Dedifferentiated amniotic fluid mesenchymal stem cell (primary cell): ENCODE measurements at regions not wholly inside any gene's neighbourhood (a gene's known extent, or its start where the extent isn't known, plus 50 kb on each side); places are given as distances from the start of the nearest gene placed in this dataset.

Source experiments
- DNase-seq: peaks from one replicate; pipeline ENCODE4 v3.0.0-alpha.2; 2016; ENCODE audit errors: extremely low spot score

DNA sequence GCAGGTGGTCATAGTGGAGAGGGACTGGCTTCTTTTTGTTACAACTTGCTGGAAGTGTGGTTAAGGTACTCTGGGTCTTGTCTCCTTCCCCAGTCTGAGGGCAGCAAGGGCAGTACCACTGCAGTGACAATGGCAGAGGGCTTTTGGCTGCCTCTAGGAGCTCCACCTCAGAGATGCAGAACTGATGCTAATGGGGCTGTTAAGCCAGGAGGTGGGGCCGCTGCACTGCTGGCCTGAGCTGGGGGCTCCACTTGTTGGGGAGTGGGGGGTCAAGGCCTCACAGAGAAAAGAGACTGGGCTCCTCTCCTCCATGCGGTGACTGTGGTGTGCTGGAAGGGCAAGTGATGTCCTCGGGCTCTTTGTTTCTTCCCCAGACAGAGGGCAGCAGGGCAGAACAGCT lies 135.7 kb downstream of the DSEL start:
- no peak for DNase-seq

DNA sequence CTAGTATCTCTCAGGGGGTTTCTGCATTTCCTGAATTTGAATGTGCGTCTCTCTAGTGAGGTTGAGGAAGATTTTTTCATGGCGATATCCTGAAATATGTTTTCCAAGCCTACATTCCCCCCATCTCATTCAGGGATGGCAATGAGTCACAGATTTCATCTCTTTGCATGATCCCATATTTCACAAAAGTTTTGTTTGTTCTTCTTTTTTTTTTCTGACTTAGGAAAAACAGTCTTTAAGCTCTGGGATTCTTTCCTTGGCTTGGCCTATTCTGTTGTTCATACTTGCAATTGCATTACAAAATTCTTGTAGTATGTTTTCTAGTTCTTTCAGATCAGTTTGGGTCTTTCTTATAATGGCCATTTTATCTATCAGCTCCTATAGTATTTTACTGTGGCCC lies 136.5 kb downstream of the DSEL start:
- DNase-seq = peak; percentile 38

DNA sequence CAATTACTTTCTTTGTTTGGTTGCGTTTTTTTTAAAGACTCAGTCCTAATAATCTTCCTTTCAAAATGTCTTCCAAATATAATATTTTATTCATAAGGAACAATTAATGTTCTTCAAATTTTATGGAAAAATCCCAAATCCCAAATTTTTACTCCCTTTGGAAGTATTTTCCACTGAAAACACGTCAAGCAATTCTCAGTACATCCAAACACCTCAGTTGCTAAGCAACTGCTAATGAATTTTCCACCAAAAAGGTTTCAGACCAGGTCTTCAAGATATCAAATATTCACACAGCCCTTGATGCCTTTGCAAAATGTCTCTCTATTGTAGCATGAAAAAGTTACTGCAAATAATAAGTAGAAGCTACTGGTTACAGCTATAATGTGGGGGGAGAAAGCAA lies 140.1 kb downstream of the DSEL start:
- DNase-seq = no peak

DNA sequence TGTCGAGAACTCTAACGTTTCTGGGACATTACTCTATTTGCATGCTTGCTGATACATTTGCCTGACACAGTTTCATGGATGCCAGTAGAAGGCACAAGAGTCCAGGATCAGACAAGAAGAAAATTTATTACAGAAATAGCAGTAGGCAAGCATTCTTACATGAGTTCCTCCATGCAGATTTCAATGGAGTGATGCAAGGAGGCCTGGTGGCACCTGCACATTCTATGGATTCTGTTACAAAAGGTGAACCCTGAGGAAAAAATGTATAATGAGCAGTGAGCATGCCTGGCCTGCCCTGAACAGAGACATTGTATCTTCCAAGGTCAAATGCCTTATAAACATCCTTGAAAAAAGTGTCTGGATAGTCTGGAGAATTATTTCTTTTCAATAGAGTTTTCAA lies 142.9 kb downstream of the DSEL start:
- DNase-seq = no peak

DNA sequence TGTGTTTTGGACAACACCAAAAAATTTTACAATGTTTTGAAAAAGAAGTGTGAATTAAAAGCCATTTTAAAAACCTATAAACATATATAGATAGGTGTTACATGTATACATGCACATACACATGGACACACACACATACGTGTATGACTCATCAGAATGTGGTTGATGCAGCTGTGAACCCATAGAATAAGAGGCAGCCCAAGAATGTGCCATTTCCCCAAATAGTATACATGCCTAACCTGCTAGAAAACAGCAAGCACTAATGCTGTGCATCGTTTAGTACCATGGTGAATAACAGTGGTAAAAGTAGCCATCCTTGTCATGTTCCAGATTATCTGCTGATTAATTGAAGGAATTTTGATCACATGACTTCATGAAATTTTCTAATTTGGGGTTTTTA lies 149.0 kb downstream of the DSEL start:
- DNase-seq = no peak

DNA sequence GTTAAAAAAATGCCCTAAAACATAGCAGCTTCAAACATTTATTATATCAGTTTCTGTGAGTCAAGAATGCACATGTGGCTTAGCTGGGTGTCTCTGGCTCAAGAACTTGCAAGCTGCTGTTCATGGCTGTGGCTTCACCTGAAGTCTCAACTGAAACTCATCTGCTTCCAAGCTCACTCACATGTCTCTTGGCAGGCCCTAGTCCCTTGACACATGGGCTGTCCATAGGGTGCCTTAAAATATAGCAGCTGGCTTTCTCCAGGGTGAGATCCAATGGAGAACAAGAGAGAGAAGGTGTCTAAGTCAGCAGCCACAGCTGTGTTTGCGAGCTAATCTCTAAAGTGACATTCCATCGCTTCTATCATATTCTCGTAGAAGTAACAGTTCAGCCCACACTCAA lies 152.8 kb downstream of the DSEL start:
- DNase-seq = no peak

DNA sequence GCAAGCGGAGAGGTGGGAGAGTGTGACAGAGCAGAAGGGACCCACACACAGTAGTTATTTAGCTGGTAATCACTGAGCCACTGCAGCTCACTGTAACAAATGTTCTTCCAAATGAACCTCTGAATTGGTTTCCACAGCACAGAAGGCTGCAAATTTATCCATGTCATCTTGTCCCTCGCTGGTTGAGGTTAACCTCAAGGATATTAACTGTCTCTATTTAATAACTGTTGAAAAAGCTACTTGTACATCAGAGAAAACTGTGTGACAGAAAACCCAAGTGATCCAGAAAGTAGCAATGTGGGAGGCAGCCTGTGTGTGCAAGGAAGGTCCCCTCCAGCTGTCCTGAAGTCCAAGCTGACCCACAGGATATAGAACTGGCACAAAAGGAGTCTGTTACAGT lies 153.6 kb downstream of the DSEL start:
- DNase-seq = no peak

DNA sequence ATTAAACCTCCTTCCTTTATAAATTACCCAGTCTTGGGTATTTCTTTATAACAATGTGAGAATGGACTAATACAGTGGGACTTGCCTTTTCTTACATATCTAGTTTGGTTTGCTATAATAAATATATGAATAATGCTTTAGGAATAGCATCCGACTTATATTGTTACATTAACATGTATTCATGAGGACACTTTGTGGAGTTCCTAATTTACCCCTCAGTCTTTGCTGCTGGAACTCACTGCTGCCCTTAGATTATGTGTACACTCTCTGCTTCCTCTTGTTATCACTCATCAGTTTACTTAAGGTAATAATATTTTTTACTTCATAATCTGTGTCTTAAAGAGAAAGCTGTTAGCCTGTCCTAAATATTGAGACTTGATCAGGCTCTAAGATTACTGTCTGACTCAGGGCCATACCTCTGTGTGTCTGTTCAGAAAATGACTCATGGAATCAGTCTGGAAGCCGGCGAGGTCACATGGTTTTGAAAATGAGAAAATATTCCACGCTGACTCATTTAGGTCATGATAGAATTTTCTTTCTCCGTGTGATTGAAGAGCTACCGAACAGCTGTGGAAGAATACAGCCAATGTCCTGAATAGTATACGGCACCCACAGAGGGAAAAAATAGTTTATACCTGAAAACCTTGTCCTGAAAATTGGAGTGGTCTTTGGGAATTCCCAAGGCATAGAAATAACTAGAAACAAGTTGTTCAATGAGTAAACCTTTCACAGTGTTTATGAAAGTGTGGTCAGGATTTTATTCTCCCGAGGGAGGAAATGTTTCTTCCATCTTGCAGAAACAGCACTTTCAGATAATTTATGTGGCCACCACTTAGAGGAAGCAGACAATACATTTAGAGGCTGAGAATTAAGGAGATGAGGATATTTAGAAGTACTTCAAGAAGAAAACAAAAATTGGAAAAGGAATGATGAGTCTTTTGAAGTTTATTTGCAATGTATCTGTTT lies 156.4 kb downstream of the DSEL start:
- peak; percentile 98 for DNase-seq

DNA sequence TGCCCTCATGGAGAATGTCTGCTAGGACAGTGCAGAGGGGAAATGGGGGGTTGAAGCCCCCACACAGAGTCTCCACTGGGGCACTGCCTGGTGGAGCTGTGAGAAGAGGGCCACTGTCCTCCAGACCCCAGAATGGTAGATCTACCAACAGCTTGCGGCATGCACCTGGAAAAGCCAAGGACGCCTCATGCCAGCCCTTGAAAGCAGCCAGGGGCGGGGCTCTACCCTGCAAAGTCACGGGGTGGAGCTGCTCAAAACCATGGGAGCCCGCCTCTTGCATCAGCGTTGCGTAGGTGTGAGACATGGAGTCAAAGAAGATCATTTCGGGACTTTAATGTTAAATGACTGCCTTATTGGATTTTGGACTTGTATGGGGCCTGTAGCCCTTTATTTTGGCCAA lies 157.6 kb downstream of the DSEL start:
- DNase-seq = no peak

DNA sequence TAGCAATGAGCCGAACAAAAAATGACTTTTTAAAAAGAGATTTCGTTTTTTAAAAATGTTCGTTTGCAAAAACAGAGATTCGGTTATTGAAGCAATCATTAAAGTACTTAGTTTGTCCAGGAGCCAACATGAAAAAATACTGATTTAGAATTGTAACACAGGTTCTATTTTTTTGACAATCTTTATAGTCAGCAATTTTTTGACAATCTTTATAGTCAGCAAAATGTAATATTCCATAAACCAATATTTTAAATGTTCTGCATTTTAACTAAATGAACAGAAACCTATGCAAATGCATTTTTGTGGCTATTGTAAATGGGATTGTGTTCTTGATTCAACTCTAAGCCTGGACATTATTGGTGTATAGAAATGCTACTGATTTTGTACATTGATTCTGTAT lies 161.8 kb downstream of the DSEL start:
- DNase-seq = no peak

DNA sequence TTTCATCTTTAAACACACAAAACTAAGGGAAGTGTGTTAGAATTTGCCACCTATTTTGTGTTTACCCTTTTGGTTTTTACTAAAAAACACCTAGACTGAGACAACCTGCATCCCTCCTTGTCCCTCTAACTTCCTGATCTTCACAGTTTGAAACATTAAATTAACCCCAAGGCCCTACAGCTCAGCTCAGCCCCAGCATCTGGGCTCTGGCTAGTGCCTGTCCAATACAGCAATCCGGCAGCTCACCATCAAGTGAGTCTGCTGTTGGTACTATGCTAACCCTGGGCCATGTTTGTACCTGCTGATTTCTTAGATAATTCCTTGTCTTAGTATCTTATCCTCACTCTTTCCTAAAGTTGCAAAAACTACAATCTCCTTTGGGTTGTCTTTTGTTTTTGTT lies 162.4 kb downstream of the DSEL start:
- no peak for DNase-seq

DNA sequence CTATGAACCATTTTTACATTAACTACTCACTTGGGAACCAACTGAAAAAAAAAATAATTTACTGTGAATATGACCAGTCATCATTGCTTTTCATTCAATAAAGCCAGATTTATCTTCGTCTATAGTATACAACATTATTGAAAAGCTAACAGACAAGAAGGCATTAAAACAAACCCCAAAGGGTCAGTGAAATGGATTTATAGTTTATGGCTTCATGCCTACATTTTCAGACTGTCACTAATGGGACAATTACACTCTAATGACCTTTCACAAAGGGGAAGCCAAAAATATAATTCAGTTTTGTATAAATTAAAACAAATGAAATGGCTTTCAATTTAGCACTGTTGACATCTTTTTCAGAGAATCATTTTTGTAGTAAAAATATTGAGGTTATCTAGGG lies 169.1 kb downstream of the DSEL start:
- no peak for DNase-seq

DNA sequence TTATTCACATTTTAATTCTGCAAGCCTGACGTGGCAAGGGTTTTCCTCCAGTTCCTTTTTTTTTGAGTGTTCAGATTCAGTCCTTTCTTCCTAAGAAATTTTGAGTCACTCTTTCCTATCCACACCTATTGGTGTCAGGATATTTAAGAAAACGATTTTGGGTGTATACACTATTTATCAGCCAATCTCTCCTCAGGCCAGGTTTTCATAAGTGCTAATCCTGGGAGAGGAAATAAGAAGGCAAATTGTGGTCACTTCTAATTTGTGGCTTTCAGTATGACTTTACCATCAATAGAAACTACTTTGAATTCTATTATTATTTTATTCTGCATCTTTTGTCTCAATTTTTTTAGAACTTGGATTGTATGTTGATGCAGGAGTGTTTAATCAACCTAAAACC lies 174.4 kb downstream of the DSEL start:
- DNase-seq = no peak

DNA sequence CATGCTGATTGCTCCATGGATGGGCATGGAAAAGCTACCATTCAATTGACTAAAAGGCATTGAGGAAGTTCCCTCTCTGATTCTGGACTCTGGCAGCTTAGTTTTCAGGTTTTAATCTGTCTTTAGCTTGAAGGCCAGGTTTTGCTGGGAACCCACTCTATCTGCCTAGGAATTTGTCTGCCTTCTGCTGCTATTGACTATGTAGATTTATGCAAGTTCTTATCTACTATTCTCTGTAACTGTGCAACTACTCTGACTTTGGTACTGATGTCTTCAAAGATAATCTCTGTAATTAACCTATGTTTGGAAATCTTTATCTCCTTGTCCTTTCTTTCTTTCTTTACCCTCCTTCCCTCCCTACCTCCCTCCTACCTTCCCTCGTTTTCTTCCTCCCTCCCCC lies 178.8 kb downstream of the DSEL start:
- no peak for DNase-seq

DNA sequence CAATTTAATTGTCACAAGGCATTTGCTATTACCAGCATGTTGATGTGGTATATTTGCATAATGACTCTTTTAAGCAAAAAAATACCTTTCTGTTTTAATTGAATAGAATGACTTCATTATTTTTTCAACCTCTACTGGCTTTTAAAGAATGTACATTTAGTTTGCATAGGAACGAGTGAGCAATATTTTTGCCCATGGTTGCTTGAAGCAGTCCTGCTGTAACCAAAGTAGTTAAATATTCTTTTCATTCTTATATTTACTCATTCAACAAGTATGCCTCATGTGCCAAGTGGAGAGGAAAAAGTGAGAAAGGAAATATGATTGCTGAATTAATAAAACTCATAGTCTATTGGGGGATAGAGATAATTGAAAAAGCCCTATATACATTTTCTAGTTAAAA lies 184.7 kb downstream of the DSEL start:
- DNase-seq = no peak

DNA sequence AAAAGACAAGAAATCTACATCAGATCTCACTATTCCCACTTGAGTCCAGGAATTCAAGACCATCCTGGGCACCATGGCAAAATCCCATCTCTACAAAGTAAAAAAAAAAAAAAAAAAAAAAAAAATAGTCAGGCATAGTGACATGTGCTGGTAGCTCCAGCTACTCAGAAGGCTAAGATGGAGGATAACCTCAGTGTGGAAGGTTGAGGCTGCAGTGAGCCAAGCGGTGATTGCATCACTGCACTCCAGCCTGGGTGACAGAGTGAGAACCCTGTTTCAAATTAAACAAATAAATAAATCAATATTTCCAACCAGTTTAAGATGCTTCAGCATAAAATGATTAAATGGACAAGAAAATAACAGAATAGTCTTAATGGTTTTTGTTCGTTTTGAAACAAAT lies 197.4 kb downstream of the DSEL start:
- DNase-seq = no peak

DNA sequence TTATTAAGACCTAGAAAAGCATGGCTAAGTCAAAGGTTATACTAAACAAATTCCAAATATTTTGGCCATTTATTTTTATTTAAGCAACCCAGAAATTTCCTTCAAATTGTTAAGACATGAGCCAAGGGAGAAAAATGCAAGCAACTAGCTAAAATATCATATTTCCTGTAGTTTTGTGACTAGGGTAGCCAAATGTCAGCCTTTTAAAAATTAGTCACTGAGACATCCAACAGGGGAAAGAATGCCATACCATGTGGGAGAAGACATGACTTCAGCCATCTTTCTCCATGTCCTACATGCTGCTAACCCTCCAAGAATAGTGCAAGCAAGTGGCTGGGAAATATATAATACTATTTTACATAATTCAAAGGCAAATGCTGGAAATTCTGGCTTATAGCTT lies 197.9 kb downstream of the DSEL start:
- DNase-seq = peak; percentile 36

DNA sequence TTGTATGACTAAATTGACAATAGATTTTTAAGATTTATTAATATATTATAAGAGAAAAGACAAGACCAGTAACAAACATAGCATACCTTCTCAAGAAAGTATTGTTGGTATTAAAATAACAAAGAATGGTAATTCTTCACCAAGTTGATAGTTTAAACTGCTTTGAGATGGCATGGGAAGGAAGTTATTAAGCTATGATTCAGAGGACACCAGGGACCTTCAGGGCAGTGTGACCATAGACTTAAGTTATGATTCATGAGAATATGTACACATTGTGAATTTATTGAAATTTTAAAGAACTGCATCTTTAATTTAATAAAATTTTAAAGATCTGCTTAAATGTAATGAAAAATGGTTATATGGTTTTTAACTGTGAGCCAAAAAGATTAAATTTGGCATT lies 205.7 kb downstream of the DSEL start:
- DNase-seq = peak; percentile 34

DNA sequence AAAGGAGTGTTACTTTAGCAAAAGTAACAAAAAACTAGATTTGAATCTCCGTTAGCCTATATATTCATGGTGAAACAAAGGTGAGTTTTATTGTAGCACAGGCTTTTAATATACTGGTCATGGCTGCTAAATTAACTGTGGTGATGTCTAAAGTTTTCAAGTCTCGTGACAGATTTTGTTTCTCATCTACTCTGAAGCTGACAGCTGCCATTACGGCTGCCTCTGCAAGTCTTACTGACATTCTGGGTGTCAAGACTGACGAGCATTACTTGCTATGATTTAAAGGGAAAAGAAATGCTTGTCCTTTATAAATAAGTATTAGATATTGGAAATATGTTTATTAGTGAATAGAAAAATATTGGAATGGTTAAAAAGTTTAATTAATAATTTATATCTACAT lies 207.7 kb downstream of the DSEL start:
- DNase-seq = no peak

DNA sequence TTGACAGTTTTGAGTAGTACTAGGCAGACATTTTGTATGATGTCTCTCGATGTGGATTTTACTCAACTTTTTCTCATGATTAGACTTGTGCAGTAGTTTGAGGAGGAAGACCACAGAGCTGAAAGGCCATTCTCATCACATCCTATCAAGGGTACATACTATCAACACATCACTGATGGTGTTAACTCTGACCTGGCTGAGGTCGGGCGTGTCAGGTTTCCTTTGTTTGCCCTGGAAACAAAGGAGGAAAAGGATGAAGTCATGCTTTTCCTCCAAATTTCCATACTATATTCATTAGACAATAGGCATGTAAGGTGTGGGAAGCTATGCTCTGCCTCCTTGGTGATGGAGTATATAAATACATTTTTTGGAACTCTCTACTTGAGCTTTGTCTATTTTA lies 211.1 kb downstream of the DSEL start:
- DNase-seq = no peak

DNA sequence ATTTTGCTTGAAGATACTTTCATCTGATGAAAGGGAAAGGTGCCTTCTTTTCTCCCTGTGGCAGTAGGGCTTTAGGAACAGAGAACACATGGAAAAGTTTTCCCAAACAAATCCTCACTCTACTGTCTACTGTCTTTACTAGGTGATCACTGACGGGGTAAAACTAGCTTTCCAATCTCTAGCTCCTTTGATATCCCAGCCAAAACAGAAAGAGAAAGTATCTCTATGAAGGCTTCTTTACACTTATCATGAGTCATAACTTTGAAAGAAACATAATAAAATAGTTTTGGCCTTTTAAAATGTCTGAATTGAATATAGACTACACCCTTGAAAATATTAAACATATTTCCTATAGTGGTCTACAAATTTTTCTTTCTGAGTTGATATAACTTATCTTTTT lies 214.5 kb downstream of the DSEL start:
- no peak for DNase-seq

DNA sequence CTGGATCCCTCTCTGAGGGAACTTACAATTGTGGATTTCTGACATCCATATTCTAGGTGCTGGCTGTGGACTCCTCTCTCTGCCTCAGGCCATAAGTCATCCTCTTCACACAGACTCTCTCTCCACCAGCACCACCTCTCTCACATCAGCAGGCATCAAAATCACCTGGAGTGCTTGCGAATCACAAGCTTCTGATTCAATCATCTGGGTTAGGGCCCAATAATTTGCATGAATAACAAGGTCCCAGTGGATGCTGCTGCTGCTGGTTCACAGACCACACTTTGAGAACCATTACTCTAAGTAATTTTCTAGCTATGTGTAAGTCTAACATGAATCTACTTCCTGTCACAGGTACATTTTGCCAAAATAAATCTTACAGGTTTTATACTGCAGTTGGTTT lies 214.9 kb downstream of the DSEL start:
- no peak for DNase-seq

DNA sequence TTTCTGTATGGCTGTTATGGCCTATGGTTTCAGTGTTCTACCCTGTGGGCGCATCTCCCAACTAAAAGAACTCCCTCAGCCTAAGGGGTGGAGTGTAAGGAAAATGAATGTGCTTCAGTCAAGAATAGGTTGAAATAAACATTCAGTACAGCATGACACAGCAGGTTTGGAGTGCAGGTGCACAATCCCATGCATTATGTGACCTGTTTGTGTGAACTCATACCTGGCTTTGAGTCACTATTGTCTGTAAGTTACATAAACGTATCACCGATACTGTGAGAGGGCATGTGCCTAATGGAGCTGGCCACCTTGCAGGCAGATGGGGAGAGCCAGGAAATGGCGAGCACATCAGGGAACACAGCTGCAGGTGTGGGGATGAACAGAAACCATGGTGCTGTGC lies 216.0 kb downstream of the DSEL start:
- DNase-seq = no peak

DNA sequence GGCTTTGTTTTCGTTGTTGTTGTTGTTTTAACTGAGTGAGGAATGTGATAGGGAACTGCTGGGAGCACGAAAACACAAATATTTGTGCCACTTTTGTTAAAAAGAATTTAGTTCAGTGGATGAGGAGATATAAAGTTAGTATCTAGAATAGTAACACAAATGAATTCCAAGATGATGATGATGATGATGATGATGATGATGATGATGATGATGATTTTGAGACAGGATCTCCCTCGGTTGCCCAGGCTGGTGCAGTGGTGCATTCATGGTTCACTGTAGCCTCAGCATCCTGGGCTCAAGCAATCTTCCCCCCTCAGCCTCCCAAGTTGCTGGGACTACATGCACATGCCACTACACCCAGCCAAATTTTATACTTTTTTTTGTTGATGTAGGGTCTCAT lies 223.7 kb downstream of the DSEL start:
- DNase-seq = no peak
